GM19468 (cell line): ENCODE measurements at regions not wholly inside any gene's neighbourhood (a gene's known extent, or its start where the extent isn't known, plus 50 kb on each side); places are given as distances from the start of the nearest gene placed in this dataset.

Experiments
- ATAC-seq: cut with Tn5 transposase; IDR thresholded peaks from one replicate; pipeline ENCODE4 v1.9.1; 2021; ENCODE audit warnings: mild to moderate bottlenecking, moderate library complexity, moderate number of reproducible peaks; ENCODE audit not compliant: unreplicated experiment; ENCODE audit errors: extremely low read depth

- no peak for ATAC-seq
Observed at GRCh38 chr3:111244760-111245159, 173.1 kb downstream of the NECTIN3 start.

- no peak for ATAC-seq
Observed at GRCh38 chr3:111246967-111247760, 175.5 kb downstream of the NECTIN3 start.

GRCh38 chr3:111248406-111248805, 176.8 kb downstream of the NECTIN3 start:
- ATAC-seq: no peak

GRCh38 chr3:111249421-111249820, 177.8 kb downstream of the NECTIN3 start:
- ATAC-seq: no peak

GRCh38 chr3:111252779-111253178, 181.2 kb downstream of the NECTIN3 start:
- no peak for ATAC-seq

- no peak for ATAC-seq
Observed at GRCh38 chr3:111253733-111254132, 182.1 kb downstream of the NECTIN3 start.

- no peak for ATAC-seq
Observed at GRCh38 chr3:111260878-111261277, 189.3 kb downstream of the NECTIN3 start.

GRCh38 chr3:111269777-111270176, 198.2 kb downstream of the NECTIN3 start:
- no peak for ATAC-seq

- ATAC-seq: no peak
Observed at GRCh38 chr3:111277226-111277625, 205.6 kb downstream of the NECTIN3 start.

- ATAC-seq: no peak
Observed at GRCh38 chr3:111278959-111279358, 207.3 kb downstream of the NECTIN3 start.

GRCh38 chr3:111282024-111282423, 210.4 kb downstream of the NECTIN3 start:
- ATAC-seq: no peak

GRCh38 chr3:111283165-111283564, 211.5 kb downstream of the NECTIN3 start:
- no peak for ATAC-seq

GRCh38 chr3:111284503-111285183, 213.0 kb downstream of the NECTIN3 start:
- no peak for ATAC-seq

GRCh38 chr3:111285184-111285538, 213.5 kb downstream of the NECTIN3 start:
- ATAC-seq: no peak

GRCh38 chr3:111285694-111286093, 214.1 kb downstream of the NECTIN3 start:
- no peak for ATAC-seq

GRCh38 chr3:111286746-111287145, 215.1 kb downstream of the NECTIN3 start:
- ATAC-seq: no peak

GRCh38 chr3:111292117-111292516, 220.5 kb downstream of the NECTIN3 start:
- no peak for ATAC-seq

- ATAC-seq: no peak
Observed at GRCh38 chr3:111299192-111299615, 227.6 kb downstream of the NECTIN3 start.

- ATAC-seq: no peak
Observed at GRCh38 chr3:111301238-111301798, 229.7 kb downstream of the NECTIN3 start.

GRCh38 chr3:111302063-111302462, 230.4 kb downstream of the NECTIN3 start:
- ATAC-seq: no peak

- ATAC-seq: no peak
Observed at GRCh38 chr3:111303760-111304159, 232.1 kb downstream of the NECTIN3 start.
